ENCODE measurements at regions not wholly inside any gene's neighbourhood (a gene's known extent, or its start where the extent isn't known, plus 50 kb on each side); places are given as distances from the start of the nearest gene placed in this dataset.

- TF ChIP-seq TAF1 (IDR thresholded peaks at IDR 0.05; ENCODE audit: borderline replicate concordance, insufficient read depth, low read length): no peak
- no peak for TF ChIP-seq POLR2AphosphoS5 (IDR thresholded peaks at IDR 0.05; ENCODE audit: low read depth, low read length)
- no peak for TF ChIP-seq REST (IDR thresholded peaks at IDR 0.05; ENCODE audit: insufficient read depth in 1 of 2, low read depth in 2 of 2, low read length in 2 of 2)
- no peak for TF ChIP-seq FOXP2 (optimal IDR thresholded peaks at IDR 0.05; ENCODE audit: borderline replicate concordance, extremely low read depth, extremely low read length, insufficient read depth)
- no peak for TF ChIP-seq SIN3A (IDR thresholded peaks at IDR 0.05; ENCODE audit: borderline replicate concordance, insufficient read depth, low read length)
These were observed 636.2 kb downstream of the MTRR start for GRCh38 chr5:8505196-8505595.

DNA sequence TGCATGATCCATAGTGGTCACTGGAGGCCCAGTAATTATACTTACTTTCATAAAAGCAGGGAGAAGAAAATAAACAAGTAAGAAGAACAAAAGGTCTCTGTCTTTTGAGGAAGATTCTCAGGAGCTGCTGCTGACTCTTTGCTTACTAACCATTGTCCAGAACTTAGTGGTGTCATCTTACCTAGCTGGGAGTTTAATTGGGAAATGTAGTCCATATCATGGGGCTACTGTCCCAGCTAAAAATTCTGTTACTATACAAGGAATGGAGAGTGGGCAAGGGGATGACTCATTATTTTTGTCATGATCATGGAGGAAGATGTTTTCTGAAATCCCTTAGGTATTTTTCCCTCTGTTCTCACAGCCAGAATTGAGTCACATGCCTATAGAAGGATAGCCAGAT lies 639.3 kb downstream of the MTRR start:
- TF ChIP-seq TAF1 (IDR thresholded peaks at IDR 0.05; ENCODE audit: borderline replicate concordance, insufficient read depth, low read length) (no peak), FOXP2 (optimal IDR thresholded peaks at IDR 0.05; ENCODE audit: borderline replicate concordance, extremely low read depth, extremely low read length, insufficient read depth) (no peak), SIN3A (IDR thresholded peaks at IDR 0.05; ENCODE audit: borderline replicate concordance, insufficient read depth, low read length) (no peak), REST (IDR thresholded peaks at IDR 0.05; ENCODE audit: insufficient read depth in 1 of 2, low read depth in 2 of 2, low read length in 2 of 2) (no peak), POLR2AphosphoS5 (IDR thresholded peaks at IDR 0.05; ENCODE audit: low read depth, low read length) (no peak)

GRCh38 chr5:8516356-8516755 lies 647.4 kb downstream of the MTRR start:
- TF ChIP-seq FOXP2 (optimal IDR thresholded peaks at IDR 0.05; ENCODE audit: borderline replicate concordance, extremely low read depth, extremely low read length, insufficient read depth) (no peak), SIN3A (IDR thresholded peaks at IDR 0.05; ENCODE audit: borderline replicate concordance, insufficient read depth, low read length) (no peak), REST (IDR thresholded peaks at IDR 0.05; ENCODE audit: insufficient read depth in 1 of 2, low read depth in 2 of 2, low read length in 2 of 2) (no peak), POLR2AphosphoS5 (IDR thresholded peaks at IDR 0.05; ENCODE audit: low read depth, low read length) (no peak), TAF1 (IDR thresholded peaks at IDR 0.05; ENCODE audit: borderline replicate concordance, insufficient read depth, low read length) (no peak)

DNA sequence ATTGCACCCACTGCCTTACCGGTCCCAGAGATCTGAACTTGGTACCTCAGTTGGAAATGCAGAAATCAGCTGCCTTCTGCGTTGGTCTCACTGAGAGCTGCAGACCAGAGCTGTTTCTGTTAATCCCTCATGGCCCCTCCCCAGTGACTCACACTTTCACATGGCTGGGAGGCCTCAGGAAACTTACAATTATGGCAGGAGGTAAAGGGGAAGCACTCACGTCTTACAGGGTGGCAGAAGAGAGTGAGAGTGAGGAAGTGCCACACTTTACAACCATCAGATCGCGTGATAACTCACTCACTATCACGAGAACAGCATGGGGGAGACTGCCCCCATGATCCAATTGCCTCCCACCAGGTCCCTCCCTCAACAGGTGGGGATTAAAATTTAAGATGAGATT lies 648.5 kb downstream of the MTRR start:
- no peak for TF ChIP-seq SIN3A (IDR thresholded peaks at IDR 0.05; ENCODE audit: borderline replicate concordance, insufficient read depth, low read length)
- TF ChIP-seq TAF1 (IDR thresholded peaks at IDR 0.05; ENCODE audit: borderline replicate concordance, insufficient read depth, low read length): no peak
- no peak for TF ChIP-seq FOXP2 (optimal IDR thresholded peaks at IDR 0.05; ENCODE audit: borderline replicate concordance, extremely low read depth, extremely low read length, insufficient read depth)
- TF ChIP-seq REST (IDR thresholded peaks at IDR 0.05; ENCODE audit: insufficient read depth in 1 of 2, low read depth in 2 of 2, low read length in 2 of 2): no peak
- no peak for TF ChIP-seq POLR2AphosphoS5 (IDR thresholded peaks at IDR 0.05; ENCODE audit: low read depth, low read length)

DNA sequence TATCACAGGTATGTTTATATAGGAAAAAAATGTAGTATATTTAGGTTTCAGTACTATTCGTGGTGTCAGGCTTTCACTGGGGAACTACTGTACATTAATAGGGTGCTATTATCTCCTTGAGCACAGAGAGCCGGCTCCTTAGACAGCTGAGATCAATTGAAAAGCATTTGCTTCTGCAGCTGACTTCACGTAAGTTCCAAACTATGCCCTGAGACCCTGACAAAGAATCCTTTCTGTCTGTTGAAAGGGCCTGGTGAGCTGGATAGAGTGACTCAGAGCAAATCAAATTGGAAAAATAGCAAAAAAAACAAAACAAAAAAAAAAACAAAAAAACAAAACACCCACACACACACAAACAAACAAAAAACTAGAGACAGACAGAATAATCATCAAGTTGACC lies 652.0 kb downstream of the MTRR start:
- TF ChIP-seq REST (IDR thresholded peaks at IDR 0.05; ENCODE audit: insufficient read depth in 1 of 2, low read depth in 2 of 2, low read length in 2 of 2) (no peak), FOXP2 (optimal IDR thresholded peaks at IDR 0.05; ENCODE audit: borderline replicate concordance, extremely low read depth, extremely low read length, insufficient read depth) (no peak), TAF1 (IDR thresholded peaks at IDR 0.05; ENCODE audit: borderline replicate concordance, insufficient read depth, low read length) (no peak), POLR2AphosphoS5 (IDR thresholded peaks at IDR 0.05; ENCODE audit: low read depth, low read length) (no peak), SIN3A (IDR thresholded peaks at IDR 0.05; ENCODE audit: borderline replicate concordance, insufficient read depth, low read length) (no peak)

All from PFSK-1 (cell line).